Caco-2 (cell line): ENCODE measurements at regions not wholly inside any gene's neighbourhood (a gene's known extent, or its start where the extent isn't known, plus 50 kb on each side); places are given as distances from the start of the nearest gene placed in this dataset.

Experiments used
- BruUV-seq: library from RNA; stranded (reverse); fragments of 400-500 nt; replicated peaks from 2 replicates; lab custom pipeline; 2021; lab: Mats Ljungman, UMichigan
- CTCF ChIA-PET: fragments of 300-600 bp; sonication (Branson Sonifier 250); formaldehyde crosslinking; loops from one replicate; lab custom pipeline; 2022; ENCODE audit warnings: antibody characterized with exemption; lab: Charles Lee
- POLR2A ChIA-PET: fragments of 300-600 bp; sonication (Branson Sonifier 250); formaldehyde crosslinking; loops from one replicate; lab custom pipeline; 2022; ENCODE audit warnings: antibody characterized with exemption; lab: Charles Lee
- DNase-seq, 2 experiments: peaks; one replicate each; pipeline versions ENCODE4 v3.0.0 to v3.0.0-alpha.2; 2020 to 2022
- H3K27me3 ChIP-seq: replicated peaks from 2 replicates; pipeline ENCODE4 v1.6.0; 2011; ENCODE audit warnings: low read length; ENCODE audit not compliant: control insufficient read depth, insufficient read depth
- H3K36me3 ChIP-seq: 2 replicates; pipeline ENCODE4 v1.5.1; 2011; ENCODE audit warnings: low read length; ENCODE audit not compliant: control insufficient read depth, insufficient read depth
- H3K4me1 ChIP-seq: fragments of 250-450 bp; sonication (Bioruptor Pico); 2 replicates; pipeline ENCODE4 v1.5.1; 2020; ENCODE audit warnings: mild to moderate bottlenecking
- H3K4me3 ChIP-seq: 2 replicates; pipeline ENCODE4 v1.5.1; 2011; ENCODE audit warnings: low read depth, mild to moderate bottlenecking, control low read depth, low read length
- H3K9me3 ChIP-seq: fragments of 250-450 bp; sonication (Bioruptor Pico); 2 replicates; pipeline ENCODE4 v1.5.1; 2020; ENCODE audit warnings: mild to moderate bottlenecking, moderate library complexity
- H3K27ac Mint-ChIP-seq: one replicate; pipeline ENCODE4 v1.8.0; 2022; ENCODE audit warnings: mixed read lengths; ENCODE audit not compliant: unreplicated experiment
- H3K27me3 Mint-ChIP-seq: one replicate; pipeline ENCODE4 v1.8.0; 2022; ENCODE audit warnings: mixed read lengths; ENCODE audit not compliant: insufficient read depth, unreplicated experiment
- H3K36me3 Mint-ChIP-seq: one replicate; pipeline ENCODE4 v1.8.0; 2022; ENCODE audit warnings: mild to moderate bottlenecking, mixed read lengths; ENCODE audit not compliant: insufficient read depth, unreplicated experiment
- H3K4me1 Mint-ChIP-seq: one replicate; pipeline ENCODE4 v1.8.0; 2022; ENCODE audit warnings: low read depth, mixed read lengths; ENCODE audit not compliant: unreplicated experiment
- H3K4me3 Mint-ChIP-seq: one replicate; pipeline ENCODE4 v1.8.0; 2022; ENCODE audit warnings: mild to moderate bottlenecking, moderate library complexity, mixed read lengths; ENCODE audit not compliant: unreplicated experiment
- H3K9me3 Mint-ChIP-seq: one replicate; pipeline ENCODE4 v1.8.0; 2022; ENCODE audit warnings: mixed read lengths; ENCODE audit not compliant: unreplicated experiment
- CTCF ChIP-seq, 2 experiments: fragments of 200-600 bp in 1 of 2; IDR thresholded peaks; 1 replicate in 1 of 2; 2 replicates in 1 of 2; pipeline versions ENCODE4 v1.5.1 to v1.8.0; 2011 to 2022; ENCODE audit warnings: antibody characterized with exemption in 1 of 2, control low read depth in 1 of 2, inconsistent platforms in 1 of 2, low read depth in 1 of 2, low read length in 1 of 2, mild to moderate bottlenecking in 1 of 2, moderate library complexity in 1 of 2; ENCODE audit not compliant: insufficient read depth in 1 of 2, severe bottlenecking in 1 of 2, unreplicated experiment in 1 of 2
- intact Hi-C: fragments of 100-400 bp; cut with micrococcal nuclease; formaldehyde crosslinking; loops from one replicate; pipeline ENCODE4 v1.10.0; 2022; ENCODE audit not compliant: unreplicated experiment

GRCh38 chr20:60937585-60937984 lies 314.5 kb upstream of the CDH4 start:
- CTCF ChIA-PET = no interaction called here
- intact Hi-C loops = no loop called here

GRCh38 chr20:60941379-60941778 lies 310.7 kb upstream of the CDH4 start:
- Histone ChIP-seq H3K27me3 (no peaks in the 10 kb centered on the region; the same call in 1 of the 2 replicates), H3K4me3 (no peak overlapping the region), H3K4me1 (no peaks in the 10 kb centered on the region), H3K9me3 (peaks cover 7% of the 10 kb centered on the region), H3K36me3 (no peaks in the 10 kb centered on the region)
- H3K27me3 Mint-ChIP-seq = peaks cover 15% of the 10 kb centered on the region
- no peak overlapping the region for H3K4me3 Mint-ChIP-seq
- intact Hi-C loops = no loop called here
- TF ChIP-seq CTCF (IDR thresholded peaks at IDR 0.05; ENCODE audit: insufficient read depth in 1 of 2, low read depth in 1 of 2, low read length in 1 of 2, severe bottlenecking in 1 of 2, unreplicated experiment in 1 of 2) = no peak
- BruUV-seq = no TSS peak
- ChIA-PET CTCF (no interaction called here), POLR2A (no interaction called here)
- H3K36me3 Mint-ChIP-seq = peaks cover 4% of the 10 kb centered on the region
- H3K27ac Mint-ChIP-seq = no peak overlapping the region
- DNase-seq = no peak
- H3K9me3 Mint-ChIP-seq = no peaks in the 10 kb centered on the region
- no peaks in the 10 kb centered on the region for H3K4me1 Mint-ChIP-seq

More at GRCh38 chr20:60937585-60937984, 314.5 kb upstream of the CDH4 start:
- no peaks in the 10 kb centered on the region for H3K9me3 ChIP-seq
- DNase-seq = peak in 1 of 2 experiments; percentile 22
- TF ChIP-seq CTCF (IDR thresholded peaks at IDR 0.05; ENCODE audit: insufficient read depth in 1 of 2, low read depth in 1 of 2, low read length in 1 of 2, severe bottlenecking in 1 of 2, unreplicated experiment in 1 of 2) = no peak
- H3K36me3 ChIP-seq = no peaks in the 10 kb centered on the region
- POLR2A ChIA-PET = no interaction called here
- H3K4me1 Mint-ChIP-seq = no peaks in the 10 kb centered on the region
- no peak overlapping the region for H3K4me3 Mint-ChIP-seq
- no TSS peak for BruUV-seq
- H3K27me3 Mint-ChIP-seq = peaks cover 19% of the 10 kb centered on the region
- no peaks in the 10 kb centered on the region for H3K9me3 Mint-ChIP-seq
- H3K27me3 ChIP-seq = no peaks in the 10 kb centered on the region; the same call in 1 of the 2 replicates
- H3K4me3 ChIP-seq = no peak overlapping the region
- no peaks in the 10 kb centered on the region for H3K4me1 ChIP-seq
- H3K36me3 Mint-ChIP-seq = no peaks in the 10 kb centered on the region
- H3K27ac Mint-ChIP-seq = no peak overlapping the region

GRCh38 chr20:60947819-60948218 lies 304.2 kb upstream of the CDH4 start:
- peaks cover 22% of the 10 kb centered on the region for H3K9me3 ChIP-seq
- POLR2A ChIA-PET = no interaction called here
- H3K36me3 Mint-ChIP-seq = peaks cover 4% of the 10 kb centered on the region
- TF ChIP-seq CTCF (IDR thresholded peaks at IDR 0.05; ENCODE audit: insufficient read depth in 1 of 2, low read depth in 1 of 2, low read length in 1 of 2, severe bottlenecking in 1 of 2, unreplicated experiment in 1 of 2) = no peak
- peaks cover 26% of the 10 kb centered on the region for H3K9me3 Mint-ChIP-seq
- H3K27ac Mint-ChIP-seq = no peak overlapping the region
- no peak overlapping the region for H3K4me3 Mint-ChIP-seq
- no peaks in the 10 kb centered on the region for H3K4me1 ChIP-seq
- no peak overlapping the region for H3K4me3 ChIP-seq
- no TSS peak for BruUV-seq
- H3K27me3 ChIP-seq = no peaks in the 10 kb centered on the region
- intact Hi-C loops = no loop called here
- no peaks in the 10 kb centered on the region for H3K36me3 ChIP-seq
- CTCF ChIA-PET = no interaction called here
- peaks cover 10% of the 10 kb centered on the region for H3K27me3 Mint-ChIP-seq
- H3K4me1 Mint-ChIP-seq = no peaks in the 10 kb centered on the region
- peak in 1 of 2 experiments; percentile 28 for DNase-seq
